ENCODE measurements at regions not wholly inside any gene's neighbourhood (a gene's known extent, or its start where the extent isn't known, plus 50 kb on each side); places are given as distances from the start of the nearest gene placed in this dataset.
"Not testable (repeated sequence)": the region's sequence is repeated elsewhere in the genome, so short reads cannot be mapped to it uniquely, and the experiment has no call there.

- not testable (repeated sequence) for TF ChIP-seq CTCF (conservative IDR thresholded peaks at IDR 0.05; ENCODE audit: low read length); EZH2phosphoT487 (IDR thresholded peaks at IDR 0.05; ENCODE audit: borderline replicate concordance, low read depth, low read length)
Observed at GRCh38 chr5:56044746-56045428, 50.1 kb upstream of the IL6ST start.

Measured in OCI-LY7 (cell line).